Neural cell (in vitro differentiated cells): ENCODE measurements at regions not wholly inside any gene's neighbourhood (a gene's known extent, or its start where the extent isn't known, plus 50 kb on each side); places are given as distances from the start of the nearest gene placed in this dataset.

Experiments used
- H2AFZ ChIP-seq: fragments of 200-600, 300-800 bp; sonication (generic), shearing (Covaris generic); 2 replicates; pipeline ENCODE4 v1.6.0; 2014; ENCODE audit warnings: low read depth, mild to moderate bottlenecking, antibody characterized with exemption, low read length, moderate library complexity
- H3F3A ChIP-seq: fragments of 200-600 bp; shearing (Covaris generic); 2 replicates; pipeline ENCODE4 v1.6.1; 2016; ENCODE audit warnings: mild to moderate bottlenecking, moderate library complexity, mixed read lengths, antibody characterized with exemption, low read length; ENCODE audit not compliant: insufficient read depth, poor library complexity, severe bottlenecking
- H3K27ac ChIP-seq: fragments of 200-600, 300-800 bp; sonication (generic), shearing (Covaris generic); 2 replicates; pipeline ENCODE4 v1.5.1; 2014; ENCODE audit warnings: mild to moderate bottlenecking, low read length, moderate library complexity
- H3K27me3 ChIP-seq: fragments of 300-800, 200-600 bp; sonication (generic), shearing (Covaris generic); 2 replicates; pipeline ENCODE4 v1.6.0; 2014; ENCODE audit warnings: mild to moderate bottlenecking, low read depth, low read length, moderate library complexity; ENCODE audit not compliant: insufficient read depth
- H3K36me3 ChIP-seq: fragments of 300-800, 200-600 bp; sonication (generic), shearing (Covaris generic); 2 replicates; pipeline ENCODE4 v1.5.1; 2014; ENCODE audit warnings: mild to moderate bottlenecking, antibody characterized with exemption, low read length, moderate library complexity; ENCODE audit not compliant: insufficient read depth
- H3K4me2 ChIP-seq: fragments of 300-800, 200-600 bp; sonication (generic), shearing (Covaris generic); 2 replicates; pipeline ENCODE4 v1.6.0; 2014; ENCODE audit warnings: mild to moderate bottlenecking, low read length
- H3K4me3 ChIP-seq: fragments of 300-800, 200-600 bp; sonication (generic), shearing (Covaris generic); 2 replicates; pipeline ENCODE4 v1.5.1; 2014; ENCODE audit warnings: mild to moderate bottlenecking, low read length, moderate library complexity
- H3K79me2 ChIP-seq: fragments of 200-600 bp; shearing (Covaris generic); replicated peaks from 2 replicates; pipeline ENCODE4 v1.6.0; 2014; ENCODE audit warnings: mild to moderate bottlenecking, low read length, moderate library complexity; ENCODE audit not compliant: insufficient read depth
- H3K9ac ChIP-seq: fragments of 300-800, 200-600 bp; sonication (generic), shearing (Covaris generic); 2 replicates; pipeline ENCODE4 v1.6.1; 2016; ENCODE audit warnings: mild to moderate bottlenecking, low read length, mixed read lengths
- H3K9me2 ChIP-seq: fragments of 200-600 bp; shearing (Covaris generic); 2 replicates; pipeline ENCODE4 v1.6.1; 2016; ENCODE audit warnings: mild to moderate bottlenecking, low read length, mixed read lengths; ENCODE audit not compliant: insufficient read depth
- H3K9me3 ChIP-seq: fragments of 200-600, 300-800 bp; sonication (generic), shearing (Covaris generic); 2 replicates; pipeline ENCODE4 v1.6.1; 2016; ENCODE audit warnings: mild to moderate bottlenecking, mixed run types, low read length, moderate library complexity, mixed read lengths
- H4K20me1 ChIP-seq: fragments of 200-600 bp; shearing (Covaris generic); 2 replicates; pipeline ENCODE4 v1.6.1; 2016; ENCODE audit warnings: mild to moderate bottlenecking, mixed run types; ENCODE audit not compliant: insufficient read depth
- CTCF ChIP-seq: fragments of 450-650 bp; IDR thresholded peaks from 2 replicates; pipeline ENCODE4 v1.5.1; 2014; ENCODE audit warnings: antibody characterized with exemption, mild to moderate bottlenecking, moderate library complexity; ENCODE audit not compliant: poor library complexity, severe bottlenecking
- EP300 ChIP-seq: fragments of 450-650 bp; conservative IDR thresholded peaks from 2 replicates; pipeline ENCODE4 v1.6.1; 2014; ENCODE audit warnings: antibody characterized with exemption, mild to moderate bottlenecking, moderate library complexity; ENCODE audit not compliant: poor library complexity, severe bottlenecking
- EZH2 ChIP-seq: fragments of 200-600, 300-800 bp; shearing (Covaris generic), sonication (generic); IDR thresholded peaks from 2 replicates; pipeline ENCODE4 v1.6.1; 2014; ENCODE audit warnings: antibody characterized with exemption, low read length, borderline replicate concordance, mild to moderate bottlenecking; ENCODE audit not compliant: insufficient read depth, poor library complexity, severe bottlenecking
- MXI1 ChIP-seq: fragments of 450-650 bp; conservative IDR thresholded peaks from 2 replicates; pipeline ENCODE4 v1.6.1; 2014; ENCODE audit warnings: antibody characterized with exemption, mild to moderate bottlenecking; ENCODE audit not compliant: poor library complexity, severe bottlenecking
- POLR2AphosphoS5 ChIP-seq: IDR thresholded peaks from 2 replicates; pipeline ENCODE4 v1.6.1; 2012
- RAD21 ChIP-seq: fragments of 450-650 bp; conservative IDR thresholded peaks from 2 replicates; pipeline ENCODE4 v1.6.1; 2014; ENCODE audit warnings: antibody characterized with exemption, mild to moderate bottlenecking, moderate library complexity
- SMC3 ChIP-seq: fragments of 450-650 bp; conservative IDR thresholded peaks from 2 replicates; pipeline ENCODE4 v1.6.1; 2014; ENCODE audit warnings: antibody characterized with exemption, mild to moderate bottlenecking, moderate library complexity; ENCODE audit not compliant: poor library complexity
- TAF1 ChIP-seq: IDR thresholded peaks from 2 replicates; pipeline ENCODE4 v1.6.1; 2012; ENCODE audit warnings: low read depth
- TF ChIP-seq, protein P1 (sequence below): IDR thresholded peaks from 2 replicates; pipeline ENCODE4 v1.6.1; 2012; ENCODE audit warnings: borderline replicate concordance

- Histone ChIP-seq H3K27ac (no peak overlapping the region), H3K27me3 (no peaks in the 10 kb centered on the region), H2AFZ (no peak overlapping the region), H3K9me3 (no peaks in the 10 kb centered on the region), H3K4me3 (no peak overlapping the region), H3K9me2 (no peaks in the 10 kb centered on the region), H3K36me3 (no peaks in the 10 kb centered on the region), H3K9ac (no peak overlapping the region), H3K4me2 (no peak overlapping the region), H4K20me1 (no peaks in the 10 kb centered on the region), H3K79me2 (no peaks in the 10 kb centered on the region), H3F3A (no peaks in the 10 kb centered on the region)
- TF ChIP-seq, protein P1, sequence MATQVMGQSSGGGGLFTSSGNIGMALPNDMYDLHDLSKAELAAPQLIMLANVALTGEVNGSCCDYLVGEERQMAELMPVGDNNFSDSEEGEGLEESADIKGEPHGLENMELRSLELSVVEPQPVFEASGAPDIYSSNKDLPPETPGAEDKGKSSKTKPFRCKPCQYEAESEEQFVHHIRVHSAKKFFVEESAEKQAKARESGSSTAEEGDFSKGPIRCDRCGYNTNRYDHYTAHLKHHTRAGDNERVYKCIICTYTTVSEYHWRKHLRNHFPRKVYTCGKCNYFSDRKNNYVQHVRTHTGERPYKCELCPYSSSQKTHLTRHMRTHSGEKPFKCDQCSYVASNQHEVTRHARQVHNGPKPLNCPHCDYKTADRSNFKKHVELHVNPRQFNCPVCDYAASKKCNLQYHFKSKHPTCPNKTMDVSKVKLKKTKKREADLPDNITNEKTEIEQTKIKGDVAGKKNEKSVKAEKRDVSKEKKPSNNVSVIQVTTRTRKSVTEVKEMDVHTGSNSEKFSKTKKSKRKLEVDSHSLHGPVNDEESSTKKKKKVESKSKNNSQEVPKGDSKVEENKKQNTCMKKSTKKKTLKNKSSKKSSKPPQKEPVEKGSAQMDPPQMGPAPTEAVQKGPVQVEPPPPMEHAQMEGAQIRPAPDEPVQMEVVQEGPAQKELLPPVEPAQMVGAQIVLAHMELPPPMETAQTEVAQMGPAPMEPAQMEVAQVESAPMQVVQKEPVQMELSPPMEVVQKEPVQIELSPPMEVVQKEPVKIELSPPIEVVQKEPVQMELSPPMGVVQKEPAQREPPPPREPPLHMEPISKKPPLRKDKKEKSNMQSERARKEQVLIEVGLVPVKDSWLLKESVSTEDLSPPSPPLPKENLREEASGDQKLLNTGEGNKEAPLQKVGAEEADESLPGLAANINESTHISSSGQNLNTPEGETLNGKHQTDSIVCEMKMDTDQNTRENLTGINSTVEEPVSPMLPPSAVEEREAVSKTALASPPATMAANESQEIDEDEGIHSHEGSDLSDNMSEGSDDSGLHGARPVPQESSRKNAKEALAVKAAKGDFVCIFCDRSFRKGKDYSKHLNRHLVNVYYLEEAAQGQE = no peak
- TF ChIP-seq TAF1 (no peak), MXI1 (no peak), SMC3 (no peak), RAD21 (no peak), EP300 (no peak), CTCF (no peak), POLR2AphosphoS5 (no peak), EZH2 (no peak)
These were observed 180.7 kb upstream of the PFKP start for GRCh38 chr10:2886662-2887061.

GRCh38 chr10:2885288-2886278 is 181.8 kb upstream of the PFKP start:
- H2AFZ ChIP-seq = no peak overlapping the region

More at GRCh38 chr10:2885288-2886278, 181.8 kb upstream of the PFKP start:
- Histone ChIP-seq H3K9me2 (no peaks in the 10 kb centered on the region), H3K27me3 (no peaks in the 10 kb centered on the region), H3K36me3 (no peaks in the 10 kb centered on the region), H3F3A (no peaks in the 10 kb centered on the region), H3K4me3 (no peak overlapping the region), H4K20me1 (no peaks in the 10 kb centered on the region), H3K9ac (no peak overlapping the region), H3K79me2 (no peaks in the 10 kb centered on the region), H3K9me3 (no peaks in the 10 kb centered on the region), H3K27ac (no peak overlapping the region), H3K4me2 (no peak overlapping the region)
- no peak for TF ChIP-seq CTCF
- no peak for TF ChIP-seq MXI1
- TF ChIP-seq RAD21 = no peak
- TF ChIP-seq, protein P1 = no peak
- TF ChIP-seq POLR2AphosphoS5 = no peak
- TF ChIP-seq TAF1 = no peak
- TF ChIP-seq EZH2 = no peak
